ENCODE measurements at regions not wholly inside any gene's neighbourhood (a gene's known extent, or its start where the extent isn't known, plus 50 kb on each side); places are given as distances from the start of the nearest gene placed in this dataset.

DNA sequence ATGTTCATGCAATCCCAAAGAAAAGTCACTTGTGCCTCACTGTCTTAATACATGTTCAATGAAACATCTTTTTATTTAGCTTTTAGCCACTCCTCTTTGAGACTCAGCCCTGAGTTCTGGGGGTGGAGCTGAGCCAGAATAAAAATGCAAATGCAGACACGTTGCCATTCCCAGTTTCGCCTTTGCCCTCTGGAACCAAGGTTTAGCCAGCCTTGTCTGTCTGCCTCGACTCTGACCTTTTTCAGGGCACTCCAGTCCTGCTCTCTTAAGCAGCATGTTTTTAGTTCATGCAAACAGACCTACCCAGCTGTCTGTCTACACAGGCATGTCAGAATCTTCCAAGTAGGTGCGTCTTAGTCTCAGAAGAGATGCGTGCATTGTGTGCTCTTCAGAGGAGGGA is 82.2 kb upstream of the RANBP3L start:
- Histone ChIP-seq H3K36me3 (ENCODE audit: control insufficient read depth, insufficient read depth, low read length) (no peaks in the 10 kb centered on the region), H2BK120ac (ENCODE audit: low read depth, low read length) (no peak overlapping the region), H3K4me3 (ENCODE audit: insufficient read depth, low read depth, low read length) (no peak overlapping the region), H4K8ac (ENCODE audit: low read depth in 2 of 2, low read length in 2 of 2) (no peak overlapping the region), H4K20me1 (ENCODE audit: insufficient read depth, low read length) (no peaks in the 10 kb centered on the region), H3K56ac (ENCODE audit: extremely low read depth, insufficient read depth, low read length) (no peak overlapping the region), H2BK5ac (ENCODE audit: low read depth, low read length, poor library complexity, severe bottlenecking) (no peak overlapping the region), H3K79me1 (ENCODE audit: low read depth in 1 of 2, low read length in 2 of 2) (no peaks in the 10 kb centered on the region), H3K27ac (ENCODE audit: insufficient read depth, low read length) (no peak overlapping the region), H4K91ac (ENCODE audit: insufficient read depth, low read depth, low read length) (no peak overlapping the region), H2AK9ac (replicated peaks; ENCODE audit: low read depth, low read length, poor library complexity) (no peak overlapping the region), H3K23ac (ENCODE audit: low read depth, low read length) (no peak overlapping the region), H3K4me2 (ENCODE audit: low read depth, low read length) (no peak overlapping the region), H2AFZ (replicated peaks; ENCODE audit: low read length, poor library complexity) (no peak overlapping the region), H3K9me1 (ENCODE audit: insufficient read depth, low read length) (no peaks in the 10 kb centered on the region), H4K5ac (ENCODE audit: low read depth, low read length) (no peak overlapping the region), H2BK20ac (ENCODE audit: low read depth, low read length) (no peak overlapping the region), H3K9me3 (ENCODE audit: control insufficient read depth, insufficient read depth, low read length) (no peaks in the 10 kb centered on the region), H3K4ac (ENCODE audit: low read depth, low read length) (no peak overlapping the region), H2AK5ac (ENCODE audit: low read depth, low read length) (no peak overlapping the region), H3K9ac (ENCODE audit: low read depth, low read length) (no peak overlapping the region), H3K14ac (replicated peaks; ENCODE audit: low read depth, low read length) (no peak overlapping the region), H3K27me3 (ENCODE audit: control insufficient read depth, insufficient read depth, low read length) (peaks cover 14% of the 10 kb centered on the region), H3K18ac (ENCODE audit: low read depth, low read length) (no peak overlapping the region), H3K4me1 (ENCODE audit: control insufficient read depth, insufficient read depth, low read length) (no peaks in the 10 kb centered on the region), H2BK15ac (ENCODE audit: low read depth, low read length) (no peak overlapping the region)
- BruUV-seq (replicated peaks), result no TSS peak
- POLR2A ChIA-PET (ENCODE audit: unreplicated experiment), result no interaction called here
- in situ Hi-C loops (cut with MboI; ENCODE audit: low sequenced_read_pairs), result no loop called here
- DNase-seq, result no peak
- dilution Hi-C loops (cut with HindIII; ENCODE audit: low sequenced_read_pairs, unreplicated experiment), result no loop called here
- CTCF ChIA-PET, result no interaction called here
- 40% methylated on average over 3 of the region's 5 CpGs; no CpG with 5 or more reads in 1 of the 2 experiments for whole genome bisulfite sequencing, 2 experiments (ENCODE audit: extremely low coverage in 2 of 2, insufficient read length in 1 of 2)
- ATAC-seq (ENCODE audit: low read depth), result no peak
- intact Hi-C loops (cut with micrococcal nuclease), result no loop called here
- TF ChIP-seq MAFK (IDR thresholded peaks at IDR 0.05; ENCODE audit: low read depth, low read length) (no peak), MAZ (IDR thresholded peaks at IDR 0.05; ENCODE audit: borderline replicate concordance, low read depth, low read length) (no peak), RFX5 (IDR thresholded peaks at IDR 0.05; ENCODE audit: low read depth, low read length) (no peak), CEBPB (IDR thresholded peaks at IDR 0.05; ENCODE audit: low read depth, low read length) (no peak), MXI1 (IDR thresholded peaks at IDR 0.05; ENCODE audit: borderline replicate concordance, low read depth, low read length) (no peak), SMC3 (IDR thresholded peaks at IDR 0.05; ENCODE audit: low read depth, low read length) (no peak), NFE2L2 (IDR thresholded peaks at IDR 0.05; ENCODE audit: low read depth, low read length) (no peak), BHLHE40 (IDR thresholded peaks at IDR 0.05; ENCODE audit: low read depth, low read length) (no peak), RAD21 (IDR thresholded peaks at IDR 0.05; ENCODE audit: low read length) (no peak), POLR2A (IDR thresholded peaks at IDR 0.05; ENCODE audit: low read depth, low read length) (no peak), CHD1 (IDR thresholded peaks at IDR 0.05; ENCODE audit: low read depth, low read length) (no peak), FOS (IDR thresholded peaks at IDR 0.05; ENCODE audit: low read depth, low read length) (no peak), RCOR1 (IDR thresholded peaks at IDR 0.05; ENCODE audit: insufficient replicate concordance, low read length) (no peak)
- TF ChIP-seq, protein P1, sequence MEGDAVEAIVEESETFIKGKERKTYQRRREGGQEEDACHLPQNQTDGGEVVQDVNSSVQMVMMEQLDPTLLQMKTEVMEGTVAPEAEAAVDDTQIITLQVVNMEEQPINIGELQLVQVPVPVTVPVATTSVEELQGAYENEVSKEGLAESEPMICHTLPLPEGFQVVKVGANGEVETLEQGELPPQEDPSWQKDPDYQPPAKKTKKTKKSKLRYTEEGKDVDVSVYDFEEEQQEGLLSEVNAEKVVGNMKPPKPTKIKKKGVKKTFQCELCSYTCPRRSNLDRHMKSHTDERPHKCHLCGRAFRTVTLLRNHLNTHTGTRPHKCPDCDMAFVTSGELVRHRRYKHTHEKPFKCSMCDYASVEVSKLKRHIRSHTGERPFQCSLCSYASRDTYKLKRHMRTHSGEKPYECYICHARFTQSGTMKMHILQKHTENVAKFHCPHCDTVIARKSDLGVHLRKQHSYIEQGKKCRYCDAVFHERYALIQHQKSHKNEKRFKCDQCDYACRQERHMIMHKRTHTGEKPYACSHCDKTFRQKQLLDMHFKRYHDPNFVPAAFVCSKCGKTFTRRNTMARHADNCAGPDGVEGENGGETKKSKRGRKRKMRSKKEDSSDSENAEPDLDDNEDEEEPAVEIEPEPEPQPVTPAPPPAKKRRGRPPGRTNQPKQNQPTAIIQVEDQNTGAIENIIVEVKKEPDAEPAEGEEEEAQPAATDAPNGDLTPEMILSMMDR (conservative IDR thresholded peaks at IDR 0.05; ENCODE audit: low read depth, low read length), result no peak
- TF ChIP-seq, protein P2, sequence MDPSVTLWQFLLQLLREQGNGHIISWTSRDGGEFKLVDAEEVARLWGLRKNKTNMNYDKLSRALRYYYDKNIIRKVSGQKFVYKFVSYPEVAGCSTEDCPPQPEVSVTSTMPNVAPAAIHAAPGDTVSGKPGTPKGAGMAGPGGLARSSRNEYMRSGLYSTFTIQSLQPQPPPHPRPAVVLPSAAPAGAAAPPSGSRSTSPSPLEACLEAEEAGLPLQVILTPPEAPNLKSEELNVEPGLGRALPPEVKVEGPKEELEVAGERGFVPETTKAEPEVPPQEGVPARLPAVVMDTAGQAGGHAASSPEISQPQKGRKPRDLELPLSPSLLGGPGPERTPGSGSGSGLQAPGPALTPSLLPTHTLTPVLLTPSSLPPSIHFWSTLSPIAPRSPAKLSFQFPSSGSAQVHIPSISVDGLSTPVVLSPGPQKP (IDR thresholded peaks at IDR 0.05; ENCODE audit: borderline replicate concordance, low read depth, low read length), result no peak
- TF ChIP-seq, protein P3, sequence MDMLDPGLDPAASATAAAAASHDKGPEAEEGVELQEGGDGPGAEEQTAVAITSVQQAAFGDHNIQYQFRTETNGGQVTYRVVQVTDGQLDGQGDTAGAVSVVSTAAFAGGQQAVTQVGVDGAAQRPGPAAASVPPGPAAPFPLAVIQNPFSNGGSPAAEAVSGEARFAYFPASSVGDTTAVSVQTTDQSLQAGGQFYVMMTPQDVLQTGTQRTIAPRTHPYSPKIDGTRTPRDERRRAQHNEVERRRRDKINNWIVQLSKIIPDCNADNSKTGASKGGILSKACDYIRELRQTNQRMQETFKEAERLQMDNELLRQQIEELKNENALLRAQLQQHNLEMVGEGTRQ (IDR thresholded peaks at IDR 0.05; ENCODE audit: low read depth, low read length), result no peak

All from IMR-90 (cell line).